ENCODE measurements at regions not wholly inside any gene's neighbourhood (a gene's known extent, or its start where the extent isn't known, plus 50 kb on each side); places are given as distances from the start of the nearest gene placed in this dataset.

DNA sequence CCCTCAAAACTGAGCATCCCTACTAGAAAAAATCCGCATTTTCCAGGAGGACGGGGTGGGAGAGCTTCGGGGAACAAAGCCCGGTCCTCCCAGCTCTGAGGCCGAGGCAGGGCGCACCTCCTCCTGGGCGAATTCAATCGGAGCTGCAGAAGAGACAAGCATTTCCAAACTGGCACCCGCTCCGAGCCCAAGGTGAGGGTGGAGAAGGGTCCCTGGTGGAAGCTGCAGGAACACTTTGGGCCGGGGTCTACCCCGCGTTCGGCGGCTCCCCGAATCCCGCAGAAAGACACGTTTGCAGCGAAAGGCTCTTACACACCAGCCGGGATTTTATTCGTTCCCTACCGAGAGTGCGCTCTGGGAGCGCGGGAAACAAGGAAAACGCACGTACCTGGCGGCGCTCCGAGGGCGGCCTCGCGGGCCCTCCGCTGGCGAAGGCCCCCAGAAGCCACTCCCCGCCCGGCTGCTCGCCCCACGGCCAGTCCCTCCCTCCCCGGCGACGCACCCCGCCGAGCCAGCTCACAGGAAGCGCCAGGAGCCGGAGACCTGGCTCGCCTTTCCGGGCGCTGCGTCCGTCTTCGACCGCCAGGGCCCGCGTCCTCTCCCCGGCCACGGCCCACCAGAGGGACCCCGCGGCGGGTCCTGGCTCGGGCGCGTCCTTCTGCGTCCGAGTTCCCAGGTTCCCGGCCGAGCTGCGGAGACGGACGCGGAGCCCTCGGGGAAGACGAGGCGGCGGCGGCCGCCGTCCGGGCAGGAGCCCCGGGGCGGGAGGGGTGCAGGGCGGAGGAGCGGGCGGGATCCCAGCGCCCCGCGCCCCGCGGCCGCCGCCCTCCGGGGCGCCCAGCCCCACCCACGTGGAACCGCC is 49.8 kb upstream of the BAHCC1 start:
- peak in 2 of 4 experiments; percentile 17 to 19 for DNase-seq

Measured in activated naive CD4-positive, alpha-beta T cell (primary cell).